ENCODE measurements at regions not wholly inside any gene's neighbourhood (a gene's known extent, or its start where the extent isn't known, plus 50 kb on each side); places are given as distances from the start of the nearest gene placed in this dataset.
A peak's percentile ranks its signal among the peaks of the same experiment; 100 is the strongest.

- DNase-seq (ENCODE audit: low read depth in 2 of 2), result no peak
Observed at GRCh38 chrX:20620306-20620705, 353.6 kb upstream of the RPS6KA3 start.

DNA sequence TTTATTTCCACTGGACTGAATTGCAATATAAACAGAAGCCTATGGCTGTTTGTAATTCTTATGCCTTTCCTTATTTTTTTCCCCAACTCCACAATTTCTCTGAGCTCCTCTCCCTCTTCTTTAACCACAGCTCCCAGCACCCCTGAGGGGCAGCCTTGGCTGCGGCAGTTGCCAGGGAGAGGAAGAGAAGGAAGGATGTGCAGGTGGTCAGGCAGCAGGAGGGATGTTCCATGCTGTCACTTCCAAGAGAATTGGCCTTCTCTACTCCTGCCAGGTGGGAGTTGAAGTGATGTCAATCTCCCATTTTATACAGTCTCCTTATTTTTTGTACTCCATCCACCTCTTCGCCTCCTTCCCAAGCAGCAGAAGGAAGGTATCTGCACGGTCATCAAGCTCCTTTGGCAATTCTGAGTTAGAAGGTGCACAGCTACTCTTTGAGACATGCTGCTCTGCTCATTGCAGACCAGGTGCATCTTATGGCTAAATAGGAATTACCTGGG, 343.3 kb upstream of the RPS6KA3 start:
- DNase-seq (ENCODE audit: low read depth in 2 of 2), result no peak

GRCh38 chrX:20606831-20607230, 340.1 kb upstream of the RPS6KA3 start:
- no peak for DNase-seq (ENCODE audit: low read depth in 2 of 2)

DNA sequence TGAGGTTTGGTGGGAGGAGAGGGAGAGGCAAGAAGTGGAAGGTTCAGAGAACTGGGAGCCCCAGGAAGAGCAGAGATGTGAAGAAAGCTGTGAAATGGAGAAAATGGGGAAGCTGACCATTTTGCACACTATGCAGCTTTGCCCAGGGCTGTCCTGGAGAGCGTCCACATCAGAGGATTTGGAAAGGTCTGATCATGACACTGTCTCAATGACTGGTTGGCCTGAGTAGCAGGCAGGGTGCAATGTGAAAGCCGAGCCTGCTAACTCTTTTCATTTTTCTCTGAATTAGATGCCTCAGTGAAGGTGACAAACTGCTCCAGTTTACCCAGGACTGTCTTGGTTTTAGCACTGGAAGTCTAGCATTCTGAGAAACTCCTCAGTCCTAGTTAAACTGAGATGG, 330.1 kb upstream of the RPS6KA3 start:
- no peak for DNase-seq (ENCODE audit: low read depth in 2 of 2)

- no peak for DNase-seq (ENCODE audit: low read depth in 2 of 2)
Observed at GRCh38 chrX:20595928-20596575, 329.3 kb upstream of the RPS6KA3 start.

- no peak for DNase-seq (ENCODE audit: low read depth in 2 of 2)
Observed at GRCh38 chrX:20594985-20595384, 328.3 kb upstream of the RPS6KA3 start.

DNA sequence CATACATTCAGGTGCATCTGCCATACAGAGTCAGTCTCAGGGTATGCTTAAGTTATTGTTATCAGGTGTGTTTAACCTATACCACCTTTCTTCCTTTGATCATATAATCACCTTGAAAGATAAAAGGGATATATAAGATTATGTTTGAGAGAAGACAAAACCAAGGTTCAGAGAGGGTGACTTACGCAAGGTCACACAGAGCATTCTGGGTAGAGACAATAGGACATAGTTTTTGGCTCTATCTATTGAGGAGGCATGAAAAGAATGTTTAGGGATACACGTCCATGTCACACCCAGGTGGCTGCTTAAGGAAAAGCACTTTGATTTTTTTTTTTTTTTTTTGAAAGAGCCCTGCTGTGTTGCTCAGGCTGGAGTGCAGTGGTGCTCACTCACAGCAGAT, 327.1 kb upstream of the RPS6KA3 start:
- no peak for DNase-seq (ENCODE audit: low read depth in 2 of 2)

DNA sequence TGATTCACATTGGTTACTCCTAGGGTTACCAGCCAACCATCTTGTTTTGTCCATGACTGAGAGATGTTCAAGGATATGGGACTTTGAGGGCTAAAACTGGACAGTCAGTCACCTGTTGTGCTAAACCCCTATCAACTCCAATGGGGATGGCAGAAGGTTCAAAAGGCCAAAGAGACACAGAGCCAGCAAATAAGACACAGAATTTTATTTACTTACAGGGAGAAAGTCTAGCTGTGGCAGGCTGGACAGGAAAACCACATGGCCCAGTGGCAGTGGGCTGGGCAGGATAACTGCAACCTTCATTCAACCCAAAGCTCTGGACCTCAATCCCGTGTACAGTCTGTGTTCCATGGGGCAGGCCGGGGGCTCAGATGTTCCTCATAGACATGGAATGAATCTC, 326.7 kb upstream of the RPS6KA3 start:
- DNase-seq (ENCODE audit: low read depth in 2 of 2), result no peak

DNA sequence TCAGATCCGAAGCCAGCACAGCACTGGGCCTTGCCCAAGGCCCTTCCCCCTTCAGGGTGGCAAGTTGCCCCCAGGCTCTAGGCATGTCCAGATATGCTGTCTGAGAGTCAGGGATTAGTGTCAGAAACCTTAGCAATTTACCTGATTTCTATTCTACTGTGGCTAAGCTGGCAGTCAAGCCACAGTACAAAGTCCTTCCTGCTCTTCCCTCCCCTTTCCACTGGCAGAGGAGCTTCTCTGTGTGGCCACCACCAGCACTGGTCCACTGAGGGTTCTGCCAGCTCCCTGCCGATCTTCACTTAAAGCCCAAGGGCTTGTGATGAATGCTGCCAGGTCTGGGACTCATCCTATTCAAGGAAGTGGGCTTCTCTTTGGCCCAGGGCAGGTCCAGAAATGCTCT, 324.5 kb upstream of the RPS6KA3 start:
- DNase-seq (ENCODE audit: low read depth in 2 of 2), result no peak

DNA sequence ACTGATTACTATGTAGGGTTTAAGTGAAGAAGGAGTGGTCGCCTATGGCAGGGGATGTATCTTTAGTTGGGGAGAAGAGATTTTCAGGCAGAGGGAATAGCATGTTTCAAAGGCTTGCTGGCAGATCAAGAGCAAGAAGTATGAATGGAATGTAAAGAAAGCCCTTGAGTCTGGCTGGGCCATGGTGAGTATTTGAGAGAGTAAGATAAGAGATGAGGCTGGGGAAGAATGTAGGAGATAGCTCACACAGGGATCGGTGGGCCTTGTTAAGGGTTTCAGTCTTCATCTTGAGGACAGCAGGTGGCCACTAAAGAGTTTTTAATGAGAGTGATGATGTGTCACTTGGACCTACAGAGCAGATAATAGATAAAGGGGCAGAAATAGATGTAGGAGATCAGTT, 319.1 kb upstream of the RPS6KA3 start:
- no peak for DNase-seq (ENCODE audit: low read depth in 2 of 2)

GRCh38 chrX:20571611-20572010, 304.9 kb upstream of the RPS6KA3 start:
- DNase-seq (ENCODE audit: low read depth in 2 of 2), result no peak

- no peak for DNase-seq (ENCODE audit: low read depth in 2 of 2)
Observed at GRCh38 chrX:20567108-20567507, 300.4 kb upstream of the RPS6KA3 start.

DNA sequence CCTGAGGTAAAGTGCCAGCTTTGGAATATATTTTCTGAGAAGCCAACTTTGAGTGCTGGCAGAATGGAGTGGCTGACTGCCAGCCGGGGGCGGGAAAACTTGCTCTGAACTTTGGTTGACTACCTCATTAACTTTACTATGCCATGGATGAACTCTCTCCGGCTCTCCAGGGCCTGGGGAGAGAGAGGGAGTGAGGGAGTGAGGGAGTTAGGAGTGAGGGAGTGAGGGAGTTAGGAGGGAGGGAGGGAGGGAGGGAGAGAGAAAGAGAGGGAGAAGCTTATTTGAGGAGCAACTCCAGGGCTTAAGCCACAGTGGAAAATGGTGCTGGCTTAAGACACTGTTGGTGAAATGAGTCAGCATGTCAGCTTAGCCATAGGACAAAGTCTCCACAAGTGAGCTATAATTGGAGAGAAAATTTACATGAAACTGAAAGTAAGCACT, 280.9 kb upstream of the RPS6KA3 start:
- DNase-seq (ENCODE audit: low read depth in 2 of 2), result no peak

DNA sequence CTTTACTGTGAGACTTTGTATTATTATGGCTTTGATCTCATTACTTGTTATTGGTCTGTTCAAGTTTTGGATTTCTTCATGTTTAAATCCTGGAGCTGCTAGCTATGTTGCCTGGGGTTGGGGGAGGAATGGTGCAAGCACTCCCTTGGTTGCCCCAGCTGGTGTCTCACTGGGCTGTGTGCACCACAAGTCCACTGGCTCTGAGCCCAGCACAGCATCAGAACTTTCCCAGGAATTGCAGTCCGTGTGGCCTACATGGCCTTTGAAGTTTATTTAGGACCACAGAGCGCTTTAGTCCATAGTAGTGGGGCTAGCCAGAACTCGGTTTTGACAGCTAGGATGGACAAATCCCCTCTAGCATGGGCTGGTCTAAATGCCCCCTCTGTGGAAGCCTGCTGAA, 278.8 kb upstream of the RPS6KA3 start:
- DNase-seq (ENCODE audit: low read depth in 2 of 2), result no peak

- no peak for DNase-seq (ENCODE audit: low read depth in 2 of 2)
Observed at GRCh38 chrX:20542072-20542471, 275.4 kb upstream of the RPS6KA3 start.

- DNase-seq (ENCODE audit: low read depth in 2 of 2), result no peak
Observed at GRCh38 chrX:20538974-20539373, 272.3 kb upstream of the RPS6KA3 start.

DNA sequence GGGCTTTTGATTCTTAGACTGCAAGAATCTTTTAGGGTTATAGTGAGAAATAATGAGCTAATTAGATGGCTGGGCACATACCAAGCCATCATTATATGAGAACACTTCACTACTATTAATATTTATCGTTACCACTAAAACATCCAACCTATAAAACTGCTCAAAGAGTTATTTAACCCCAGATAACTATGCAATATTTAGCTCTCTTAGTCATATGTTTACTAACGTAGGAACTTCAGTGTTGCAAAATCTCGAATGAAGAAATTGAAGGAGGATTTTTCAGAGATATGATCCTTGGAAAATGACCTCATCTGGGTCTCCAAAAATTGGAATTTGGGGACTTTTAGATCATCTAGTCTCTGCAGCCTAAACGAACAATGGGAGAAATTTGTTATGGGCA, 265.0 kb upstream of the RPS6KA3 start:
- DNase-seq (ENCODE audit: low read depth in 2 of 2), result no peak

DNA sequence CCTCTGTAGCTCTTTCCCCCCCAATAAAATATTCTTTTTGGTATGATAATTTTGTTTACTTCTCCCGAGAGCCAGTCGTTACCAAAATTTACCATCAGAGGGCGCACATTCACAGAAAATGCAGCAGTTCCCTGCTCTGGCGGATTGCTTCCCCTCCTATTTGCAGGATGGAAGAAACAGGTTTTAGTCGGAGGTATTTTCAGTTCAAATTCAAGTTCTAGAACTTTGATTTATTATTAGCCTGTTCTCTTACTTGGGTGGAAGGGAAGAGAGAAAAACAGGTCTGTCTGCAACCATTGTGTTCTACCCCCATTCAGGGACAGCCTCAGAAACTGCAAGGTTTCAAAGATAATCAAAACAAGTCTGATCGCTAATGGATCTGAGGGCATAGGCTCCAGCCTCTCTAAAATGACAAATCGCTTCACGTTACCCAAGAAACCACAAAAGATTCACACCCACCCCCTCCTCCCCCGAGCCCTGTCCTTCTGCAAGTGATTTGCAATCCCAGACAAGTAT, 263.8 kb upstream of the RPS6KA3 start:
- DNase-seq (ENCODE audit: low read depth in 2 of 2), result peak; percentile 15 to 20

GRCh38 chrX:20529711-20530110, 263.0 kb upstream of the RPS6KA3 start:
- no peak for DNase-seq (ENCODE audit: low read depth in 2 of 2)

- DNase-seq (ENCODE audit: low read depth in 2 of 2), result no peak
Observed at GRCh38 chrX:20529301-20529700, 262.6 kb upstream of the RPS6KA3 start.

- DNase-seq (ENCODE audit: low read depth in 2 of 2), result no peak
Observed at GRCh38 chrX:20527558-20528011, 260.9 kb upstream of the RPS6KA3 start.

GRCh38 chrX:20527041-20527440, 260.3 kb upstream of the RPS6KA3 start:
- no peak for DNase-seq (ENCODE audit: low read depth in 2 of 2)

GRCh38 chrX:20523626-20524312, 257.1 kb upstream of the RPS6KA3 start:
- no peak for DNase-seq (ENCODE audit: low read depth in 2 of 2)

Measured in stimulated activated CD8-positive, alpha-beta memory T cell treated with anti-CD3 and anti-CD28 coated beads, Interleukin-2, amount 100 ng/mL, for 1 hour (primary cell).